HepG2 (cell line): ENCODE measurements at regions not wholly inside any gene's neighbourhood (a gene's known extent, or its start where the extent isn't known, plus 50 kb on each side); places are given as distances from the start of the nearest gene placed in this dataset.
A peak's percentile ranks its signal among the peaks of the same experiment; 100 is the strongest.

Experiments
- ATAC-seq: fragments of 200-7000 bp; cut with Tn5 transposase; 3 replicates; pipeline ENCODE4 v1.9.1; 2020; ENCODE audit warnings: mild to moderate bottlenecking, moderate library complexity
- BruUV-seq: library from RNA; stranded (reverse); fragments of 400-500 nt; replicated peaks from 2 replicates; lab custom pipeline; 2021; lab: Mats Ljungman, UMichigan
- CTCF ChIA-PET: fragments of 300-600 bp; formaldehyde crosslinking; extraction: SDS; loops from one replicate; lab custom pipeline; 2021; ENCODE audit warnings: low total read pairs, inconsistent platforms, low intra/inter-chr PET ratio; lab: Yijun Ruan, JAX
- POLR2A ChIA-PET: fragments of 350-600 bp; sonication (Branson Sonifier 250); formaldehyde crosslinking; loops from one replicate; lab custom pipeline; 2020; ENCODE audit warnings: antibody characterized with exemption, inconsistent platforms; lab: Yijun Ruan, JAX
- DNase-seq: peaks from one replicate; pipeline ENCODE4 v3.0.0-alpha.2; 2015; ENCODE audit warnings: low spot score
- FAIRE-seq: peaks from 3 replicates; lab custom pipeline; 2011; peaks lifted over from hg19 to GRCh38; lab: Jason Lieb, UNC
- H2AFZ ChIP-seq: one replicate; pipeline ENCODE4 v1.6.1; 2011; ENCODE audit warnings: low read length, inconsistent platforms
- H3K27ac ChIP-seq: fragments of 300-600 bp; 3 replicates; pipeline ENCODE4 v1.8.0; 2011; ENCODE audit warnings: mixed run types, mild to moderate bottlenecking, mixed read lengths, low read length, inconsistent platforms; ENCODE audit not compliant: insufficient read depth; ENCODE audit errors: extremely low read length
- H3K27me3 ChIP-seq, 2 experiments: fragments of 200-600 bp in 1 of 2; 2 replicates in 1 of 2; 3 replicates in 1 of 2; pipeline versions ENCODE4 v1.6.0 to v1.8.0; 2011; ENCODE audit warnings: low read length in 2 of 2, mild to moderate bottlenecking in 2 of 2, moderate library complexity in 2 of 2, inconsistent platforms in 1 of 2; ENCODE audit not compliant: insufficient read depth in 2 of 2, control insufficient read depth in 1 of 2
- H3K36me3 ChIP-seq, 2 experiments: fragments of 200-600 bp in 1 of 2; replicated peaks in 1 of 2; 2 replicates in 1 of 2; 3 replicates in 1 of 2; pipeline versions ENCODE4 v1.5.1 to v1.8.0; 2011; ENCODE audit warnings: low read length in 2 of 2, inconsistent platforms in 1 of 2; ENCODE audit not compliant: insufficient read depth in 2 of 2, control insufficient read depth in 1 of 2
- H3K4me1 ChIP-seq: 2 replicates; pipeline ENCODE4 v1.5.1; 2012; ENCODE audit warnings: low read length, inconsistent platforms; ENCODE audit not compliant: insufficient read depth
- H3K4me2 ChIP-seq: 2 replicates; pipeline ENCODE4 v1.6.0; 2011; ENCODE audit warnings: low read depth, low read length, inconsistent platforms
- H3K4me3 ChIP-seq, 3 experiments: fragments of 200-600 bp in 1 of 3; sonication (generic), shearing (Covaris generic) in 1 of 3; replicated peaks in 1 of 3; 2 replicates each; pipeline ENCODE4 v1.5.1; 2011 to 2016; ENCODE audit warnings: low read length in 3 of 3, inconsistent platforms in 2 of 3, low read depth in 2 of 3, mild to moderate bottlenecking in 2 of 3, control low read depth in 1 of 3, mixed read lengths in 1 of 3; ENCODE audit not compliant: insufficient read depth in 1 of 3
- H3K79me2 ChIP-seq: one replicate; pipeline ENCODE4 v1.6.1; 2011; ENCODE audit warnings: low read length, inconsistent platforms; ENCODE audit not compliant: insufficient read depth
- H3K9ac ChIP-seq: 2 replicates; pipeline ENCODE4 v1.6.0; 2011; ENCODE audit warnings: mild to moderate bottlenecking, low read depth, low read length, inconsistent platforms; ENCODE audit not compliant: insufficient read depth
- H3K9me3 ChIP-seq: 2 replicates; pipeline ENCODE4 v1.5.1; 2012; ENCODE audit warnings: mild to moderate bottlenecking, low read length
- H4K20me1 ChIP-seq: 2 replicates; pipeline ENCODE4 v1.6.0; 2011; ENCODE audit warnings: inconsistent platforms, mild to moderate bottlenecking, low read length, moderate library complexity; ENCODE audit not compliant: insufficient read depth
- ATF7-NPFF ChIP-seq: sonication (generic); formaldehyde crosslinking; IDR thresholded peaks from 2 replicates; pipeline ENCODE4 v1.8.1; 2023; ENCODE audit warnings: mild to moderate bottlenecking, low read depth, missing genetic modification reagents, moderate library complexity
- CAMTA2 ChIP-seq: sonication (generic); formaldehyde crosslinking; IDR thresholded peaks from 2 replicates; pipeline ENCODE4 v1.4.0; 2020; ENCODE audit warnings: mild to moderate bottlenecking, missing genetic modification reagents, borderline replicate concordance
- GATAD2A ChIP-seq: IDR thresholded peaks from 2 replicates; pipeline ENCODE4 v1.6.1; 2016
- KDM1A ChIP-seq: IDR thresholded peaks from 2 replicates; pipeline ENCODE4 v1.6.1; 2016; ENCODE audit warnings: missing compliant biosample characterization
- MED8 ChIP-seq: sonication (generic); formaldehyde crosslinking; IDR thresholded peaks from 2 replicates; pipeline ENCODE4 v1.8.1; 2023; ENCODE audit warnings: mild to moderate bottlenecking, missing genetic modification reagents; ENCODE audit not compliant: insufficient replicate concordance
- PLSCR1 ChIP-seq: sonication (generic); formaldehyde crosslinking; IDR thresholded peaks from 2 replicates; pipeline ENCODE4 v1.5.0; 2020; ENCODE audit warnings: missing genetic modification reagents, mild to moderate bottlenecking, borderline replicate concordance
- SP5 ChIP-seq: IDR thresholded peaks from 2 replicates; pipeline ENCODE4 v1.6.1; 2016; ENCODE audit warnings: low read depth, borderline replicate concordance
- ZBTB7A ChIP-seq: sonication (generic); formaldehyde crosslinking; IDR thresholded peaks from 2 replicates; pipeline ENCODE4 v1.8.0; 2022; ENCODE audit warnings: mild to moderate bottlenecking, missing genetic modification reagents
- ZC3H13 ChIP-seq: sonication (generic); formaldehyde crosslinking; IDR thresholded peaks from 2 replicates; pipeline ENCODE4 v1.8.1; 2023; ENCODE audit warnings: mild to moderate bottlenecking, missing genetic modification reagents, moderate library complexity
- ZNF430 ChIP-seq: sonication (generic); formaldehyde crosslinking; IDR thresholded peaks from 2 replicates; pipeline ENCODE4 v1.9.0; 2021; ENCODE audit warnings: mild to moderate bottlenecking, missing genetic modification reagents
- ZNF564 ChIP-seq: sonication (generic); formaldehyde crosslinking; IDR thresholded peaks from 2 replicates; pipeline ENCODE4 v1.8.1; 2023; ENCODE audit warnings: mild to moderate bottlenecking, missing genetic modification reagents
- WGBS: methylation state at CpG from one replicate; pipeline ENCODE4 v1.1.6; 2017; ENCODE audit warnings: low lambda C conversion rate; 5-methylcytosine and 5-hydroxymethylcytosine counted together
- in situ Hi-C: cut with HindIII; loops from 2 replicates; pipeline ENCODE4 v1.10.0; 2017; ENCODE audit warnings: low pct_unique_long_range_greater_than_20kb; ENCODE audit not compliant: extremely low pct_ligation_motif_present
- intact Hi-C: fragments of 100-400 bp; cut with micrococcal nuclease; formaldehyde crosslinking; loops from one replicate; pipeline ENCODE4 v1.10.0; 2022; ENCODE audit not compliant: unreplicated experiment
- TF ChIP-seq, protein P1 (sequence below): fragments of 450-650 bp; IDR thresholded peaks from 2 replicates; pipeline ENCODE4 v1.6.1; 2016
- TF ChIP-seq, protein P2 (sequence below): sonication (generic); formaldehyde crosslinking; IDR thresholded peaks from 2 replicates; pipeline ENCODE4 v1.8.1; 2023; ENCODE audit warnings: mild to moderate bottlenecking, missing genetic modification reagents, borderline replicate concordance
- TF ChIP-seq, protein P3 (sequence below): sonication (generic); formaldehyde crosslinking; IDR thresholded peaks from 2 replicates; pipeline ENCODE4 v1.9.0; 2022; ENCODE audit warnings: missing genetic modification reagents, mild to moderate bottlenecking, borderline replicate concordance

GRCh38 chrX:19283597-19284339 lies 60.0 kb upstream of the PDHA1 start:
- H3K9me3 ChIP-seq = no peaks in the 10 kb centered on the region
- H3K9ac ChIP-seq = no peak overlapping the region
- intact Hi-C loops = no loop called here
- ATAC-seq (no peak), FAIRE-seq (no peak), DNase-seq (no peak)
- WGBS = 29% methylated on average over 6 of the region's 6 CpGs
- no peak overlapping the region for H3K4me3 ChIP-seq
- no peak overlapping the region for H3K27ac ChIP-seq
- no TSS peak for BruUV-seq
- no peaks in the 10 kb centered on the region for H3K79me2 ChIP-seq
- H3K36me3 ChIP-seq = no peaks in the 10 kb centered on the region
- no peaks in the 10 kb centered on the region for H4K20me1 ChIP-seq
- ChIA-PET CTCF (no interaction called here), POLR2A (no interaction called here)
- H3K4me1 ChIP-seq = no peaks in the 10 kb centered on the region
- in situ Hi-C loops = no loop called here
- peaks cover 1 to 6% of the 10 kb centered on the region in 2 experiments; a peak in 1 of 5 replicates for H3K27me3 ChIP-seq
- no peak overlapping the region for H2AFZ ChIP-seq
- TF ChIP-seq KDM1A (CRISPR knock-in tag) = no peak
- TF ChIP-seq SP5 (CRISPR knock-in tag) = no peak
- TF ChIP-seq, protein P1, sequence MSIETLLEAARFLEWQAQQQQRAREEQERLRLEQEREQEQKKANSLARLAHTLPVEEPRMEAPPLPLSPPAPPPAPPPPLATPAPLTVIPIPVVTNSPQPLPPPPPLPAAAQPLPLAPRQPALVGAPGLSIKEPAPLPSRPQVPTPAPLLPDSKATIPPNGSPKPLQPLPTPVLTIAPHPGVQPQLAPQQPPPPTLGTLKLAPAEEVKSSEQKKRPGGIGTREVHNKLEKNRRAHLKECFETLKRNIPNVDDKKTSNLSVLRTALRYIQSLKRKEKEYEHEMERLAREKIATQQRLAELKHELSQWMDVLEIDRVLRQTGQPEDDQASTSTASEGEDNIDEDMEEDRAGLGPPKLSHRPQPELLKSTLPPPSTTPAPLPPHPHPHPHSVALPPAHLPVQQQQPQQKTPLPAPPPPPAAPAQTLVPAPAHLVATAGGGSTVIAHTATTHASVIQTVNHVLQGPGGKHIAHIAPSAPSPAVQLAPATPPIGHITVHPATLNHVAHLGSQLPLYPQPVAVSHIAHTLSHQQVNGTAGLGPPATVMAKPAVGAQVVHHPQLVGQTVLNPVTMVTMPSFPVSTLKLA = peak; percentile 28; the same call in 1 of the 2 replicates
- H3K4me2 ChIP-seq = no peak overlapping the region

DNA sequence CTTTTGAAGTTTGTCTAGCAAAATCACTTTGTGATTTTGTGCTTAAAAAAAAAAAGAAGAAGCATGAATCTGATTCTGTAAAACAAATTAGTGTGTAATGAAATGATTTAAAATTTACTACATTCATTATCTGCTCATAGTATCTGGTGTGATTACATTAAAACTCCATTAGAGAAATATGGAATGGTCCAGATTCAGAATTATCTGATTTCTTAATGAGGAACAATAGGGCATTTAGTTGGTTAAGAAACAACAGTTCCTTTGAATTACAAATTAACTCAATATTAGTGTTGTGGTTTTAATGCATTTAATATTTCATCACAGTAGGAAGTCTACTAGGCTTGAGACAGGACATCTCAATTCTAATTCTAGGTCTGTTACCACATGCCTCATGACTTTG lies 57.9 kb upstream of the PDHA1 start:
- Histone ChIP-seq H3K9me3 (no peaks in the 10 kb centered on the region), H3K9ac (no peak overlapping the region), H3K27me3 (peaks cover 1 to 15% of the 10 kb centered on the region in 2 experiments; a peak in 1 of 5 replicates), H3K27ac (no peak overlapping the region)
- ChIA-PET CTCF (no interaction called here), POLR2A (no interaction called here)
- no peak for TF ChIP-seq PLSCR1 (CRISPR knock-in tag)
- TF ChIP-seq ZNF564 = no peak
- TF ChIP-seq, protein P2, sequence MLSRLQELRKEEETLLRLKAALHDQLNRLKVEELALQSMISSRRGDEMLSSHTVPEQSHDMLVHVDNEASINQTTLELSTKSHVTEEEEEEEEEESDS (CRISPR knock-in tag) = no peak
- no peak for TF ChIP-seq MED8 (CRISPR knock-in tag)
- TF ChIP-seq ZC3H13 (CRISPR knock-in tag) = no peak
- TF ChIP-seq, protein P3, sequence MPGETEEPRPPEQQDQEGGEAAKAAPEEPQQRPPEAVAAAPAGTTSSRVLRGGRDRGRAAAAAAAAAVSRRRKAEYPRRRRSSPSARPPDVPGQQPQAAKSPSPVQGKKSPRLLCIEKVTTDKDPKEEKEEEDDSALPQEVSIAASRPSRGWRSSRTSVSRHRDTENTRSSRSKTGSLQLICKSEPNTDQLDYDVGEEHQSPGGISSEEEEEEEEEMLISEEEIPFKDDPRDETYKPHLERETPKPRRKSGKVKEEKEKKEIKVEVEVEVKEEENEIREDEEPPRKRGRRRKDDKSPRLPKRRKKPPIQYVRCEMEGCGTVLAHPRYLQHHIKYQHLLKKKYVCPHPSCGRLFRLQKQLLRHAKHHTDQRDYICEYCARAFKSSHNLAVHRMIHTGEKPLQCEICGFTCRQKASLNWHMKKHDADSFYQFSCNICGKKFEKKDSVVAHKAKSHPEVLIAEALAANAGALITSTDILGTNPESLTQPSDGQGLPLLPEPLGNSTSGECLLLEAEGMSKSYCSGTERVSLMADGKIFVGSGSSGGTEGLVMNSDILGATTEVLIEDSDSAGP = no peak
- no peak for TF ChIP-seq CAMTA2 (CRISPR knock-in tag)
- TF ChIP-seq ZBTB7A (CRISPR knock-in tag) = no peak
- no peak for TF ChIP-seq ATF7-NPFF
- TF ChIP-seq GATAD2A (CRISPR knock-in tag) = no peak
- TF ChIP-seq ZNF430 (CRISPR knock-in tag) = no peak
- TF ChIP-seq, all 625 proteins: peak for 0
- FAIRE-seq (no peak), ATAC-seq (no peak), DNase-seq (no peak)
- no peak overlapping the region for H2AFZ ChIP-seq
- no peaks in the 10 kb centered on the region for H4K20me1 ChIP-seq
- H3K79me2 ChIP-seq = no peaks in the 10 kb centered on the region
- intact Hi-C loops = no loop called here
- H3K36me3 ChIP-seq = no peaks in the 10 kb centered on the region
- H3K4me2 ChIP-seq = no peak overlapping the region
- H3K4me3 ChIP-seq = no peak overlapping the region
- BruUV-seq = no TSS peak
- in situ Hi-C loops = no loop called here
- no peaks in the 10 kb centered on the region for H3K4me1 ChIP-seq
